A172 (cell line): ENCODE measurements at regions not wholly inside any gene's neighbourhood (a gene's known extent, or its start where the extent isn't known, plus 50 kb on each side); places are given as distances from the start of the nearest gene placed in this dataset.
A peak's percentile ranks its signal among the peaks of the same experiment; 100 is the strongest.

Experiments used
- DNase-seq: peaks from one replicate; pipeline ENCODE4 v3.0.0-alpha.2; 2015; ENCODE audit warnings: low spot score

DNA sequence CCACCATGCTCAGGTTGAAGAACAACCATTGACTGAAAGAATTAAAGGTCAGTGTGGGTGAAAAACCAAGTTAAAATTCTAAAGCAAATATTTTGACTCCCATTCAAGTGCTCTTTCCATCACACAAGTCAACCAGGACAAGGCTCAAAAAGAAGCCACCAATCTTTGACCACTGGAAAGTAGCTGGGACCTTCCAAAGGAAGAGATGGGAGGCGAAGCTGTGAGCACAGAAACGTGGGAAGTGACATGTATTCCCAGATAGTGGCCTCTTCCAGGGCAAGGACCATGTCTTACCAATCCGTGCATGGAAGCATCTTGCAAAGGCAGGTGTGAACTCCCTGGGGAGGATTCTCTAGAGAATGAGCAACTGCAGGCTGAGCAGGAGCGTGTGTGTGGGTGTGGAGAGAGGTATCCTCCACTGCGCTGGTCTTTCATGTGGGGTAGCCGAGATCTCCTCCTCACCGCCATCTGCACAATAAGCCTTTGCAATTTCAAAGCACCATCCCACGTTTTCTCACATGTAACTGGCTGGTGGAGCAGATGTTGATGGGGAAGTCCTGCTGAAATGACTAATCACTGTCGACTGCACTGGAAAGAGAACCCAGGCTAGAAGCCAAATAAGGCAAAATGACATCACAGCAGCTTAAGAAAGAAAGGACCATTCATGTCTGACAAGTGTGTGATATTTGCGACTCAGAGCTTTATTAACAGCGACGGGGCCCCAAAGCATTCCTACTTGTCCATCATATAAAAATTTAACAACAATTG lies 189.4 kb upstream of the RREB1 start:
- peak; percentile 80 for DNase-seq

DNA sequence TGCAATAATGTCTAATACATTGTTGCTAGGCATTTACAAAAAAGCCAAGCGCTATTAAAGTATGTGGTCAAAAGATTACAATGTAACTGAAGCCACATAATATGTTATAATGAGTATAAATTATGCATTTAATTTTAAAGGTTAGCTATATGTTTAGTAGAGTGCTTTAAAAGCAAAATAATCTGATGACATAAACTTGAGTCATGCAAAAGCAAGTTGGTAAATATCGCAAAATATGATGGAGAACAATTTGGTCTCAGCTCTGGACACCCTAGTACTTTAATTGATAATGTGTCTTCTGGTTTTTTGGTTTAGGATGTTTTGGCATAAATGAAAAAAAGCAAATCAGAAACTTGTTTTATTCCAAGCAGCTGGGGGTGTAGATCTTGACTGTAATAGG lies 188.6 kb upstream of the RREB1 start:
- DNase-seq = no peak

DNA sequence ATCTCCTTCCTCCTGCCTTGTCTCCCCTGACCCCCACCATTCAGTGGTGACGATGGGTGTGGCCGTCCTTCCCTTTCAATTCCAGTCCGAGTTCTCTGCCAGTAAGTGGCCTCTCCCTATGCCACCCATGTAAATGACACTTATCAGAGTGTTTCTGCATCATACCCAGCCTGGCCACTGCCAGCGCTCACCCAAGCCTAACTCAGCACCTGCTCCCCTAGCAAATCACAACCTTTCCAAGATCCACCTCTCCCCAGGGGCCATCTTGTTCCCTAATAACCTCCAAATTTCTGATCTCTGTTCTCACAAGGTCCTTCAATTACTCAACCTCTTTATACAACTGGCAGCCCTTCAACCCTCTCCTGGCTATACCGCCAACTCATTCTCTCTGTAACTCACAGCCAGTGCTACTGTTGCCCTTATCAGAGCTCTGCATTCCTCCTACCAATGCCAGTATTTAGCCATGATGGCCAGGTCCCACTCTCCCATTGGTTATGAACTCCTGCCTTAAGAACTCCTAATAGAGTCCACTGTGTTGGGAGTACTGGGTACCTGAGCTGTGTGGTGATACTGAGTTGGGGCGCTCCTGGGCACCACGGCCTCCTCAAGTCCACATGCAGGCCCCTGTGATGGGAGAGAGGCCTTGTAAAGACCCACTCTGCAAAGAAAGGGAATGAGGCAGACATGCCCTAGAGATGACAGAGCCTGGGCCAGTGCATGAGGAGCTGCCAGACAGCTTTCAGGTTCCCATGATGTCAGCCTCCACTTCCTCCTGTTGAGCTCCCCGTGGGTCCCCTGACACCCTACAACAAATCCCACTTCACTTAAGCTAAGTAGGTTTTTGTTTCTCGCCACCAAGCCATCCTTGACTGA lies 187.4 kb upstream of the RREB1 start:
- no peak for DNase-seq

DNA sequence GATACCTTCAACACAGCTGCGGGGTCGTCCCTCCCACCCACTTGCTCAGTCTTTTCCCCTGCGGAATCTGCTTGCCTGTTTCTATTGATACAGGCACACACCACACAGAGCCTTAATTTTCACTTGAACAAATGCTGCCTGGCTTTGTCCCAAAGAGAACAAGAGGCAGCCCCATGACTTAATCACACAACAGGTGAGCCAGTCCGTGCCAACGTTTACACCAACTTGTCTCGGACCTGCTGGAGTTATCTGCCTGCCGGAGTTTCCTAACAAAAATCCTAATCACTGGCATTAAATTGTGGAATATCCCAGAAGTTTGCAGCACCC lies 186.8 kb upstream of the RREB1 start:
- no peak for DNase-seq

DNA sequence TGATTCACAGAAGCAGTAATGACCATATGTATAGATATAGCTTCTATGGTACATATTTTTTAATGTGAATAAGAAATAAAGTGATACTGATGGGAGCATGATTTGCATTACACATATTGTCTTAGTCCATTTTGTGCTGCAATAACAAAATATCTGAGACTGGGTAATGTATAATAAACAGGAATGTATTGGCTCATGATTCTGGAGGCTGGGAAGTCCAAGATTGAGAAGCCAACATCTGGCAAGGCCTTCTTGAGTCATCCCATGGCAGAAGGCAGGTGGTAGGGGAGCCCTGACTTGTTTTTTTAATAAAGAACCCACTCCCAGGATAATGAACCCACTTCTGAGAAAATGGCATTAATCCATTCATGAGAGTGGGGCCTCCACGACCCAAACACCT lies 185.6 kb upstream of the RREB1 start:
- no peak for DNase-seq

DNA sequence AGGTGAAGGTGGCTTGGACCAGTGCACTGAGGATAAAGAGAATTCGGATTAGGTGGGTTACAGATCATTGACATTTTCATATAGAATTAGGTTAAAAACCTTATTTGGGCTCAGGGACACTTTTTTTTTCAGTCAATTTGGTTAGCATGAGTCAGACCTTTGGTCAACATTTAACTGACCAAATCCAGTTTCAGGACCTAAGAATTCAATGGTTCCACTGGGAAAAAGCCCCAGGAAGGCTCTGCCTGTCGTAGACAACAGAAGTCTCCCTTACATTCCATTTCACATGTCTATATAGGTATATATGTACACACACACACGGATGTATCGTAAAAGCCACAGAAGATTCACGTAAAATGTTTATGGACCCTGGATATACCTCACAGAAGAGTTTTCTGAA lies 184.2 kb upstream of the RREB1 start:
- no peak for DNase-seq

DNA sequence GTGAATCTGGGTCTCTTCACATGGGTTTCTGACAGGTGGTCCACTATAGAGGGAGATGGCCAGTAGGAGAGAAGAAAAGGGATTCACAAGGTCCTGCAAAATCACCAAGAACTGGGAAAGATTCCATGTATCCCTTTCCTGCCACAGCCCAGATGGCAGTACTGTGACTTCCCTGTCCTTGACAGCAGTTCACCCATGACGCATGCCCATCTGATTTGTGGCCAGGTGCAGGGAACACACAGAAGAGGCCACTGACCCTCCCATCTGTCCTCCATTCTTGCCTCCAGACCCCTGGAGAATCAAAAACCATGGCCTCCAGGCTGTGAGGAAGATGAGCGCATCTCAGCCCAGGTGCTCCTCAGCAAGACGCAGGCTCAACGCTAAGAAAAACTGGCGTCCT lies 183.1 kb upstream of the RREB1 start:
- no peak for DNase-seq

DNA sequence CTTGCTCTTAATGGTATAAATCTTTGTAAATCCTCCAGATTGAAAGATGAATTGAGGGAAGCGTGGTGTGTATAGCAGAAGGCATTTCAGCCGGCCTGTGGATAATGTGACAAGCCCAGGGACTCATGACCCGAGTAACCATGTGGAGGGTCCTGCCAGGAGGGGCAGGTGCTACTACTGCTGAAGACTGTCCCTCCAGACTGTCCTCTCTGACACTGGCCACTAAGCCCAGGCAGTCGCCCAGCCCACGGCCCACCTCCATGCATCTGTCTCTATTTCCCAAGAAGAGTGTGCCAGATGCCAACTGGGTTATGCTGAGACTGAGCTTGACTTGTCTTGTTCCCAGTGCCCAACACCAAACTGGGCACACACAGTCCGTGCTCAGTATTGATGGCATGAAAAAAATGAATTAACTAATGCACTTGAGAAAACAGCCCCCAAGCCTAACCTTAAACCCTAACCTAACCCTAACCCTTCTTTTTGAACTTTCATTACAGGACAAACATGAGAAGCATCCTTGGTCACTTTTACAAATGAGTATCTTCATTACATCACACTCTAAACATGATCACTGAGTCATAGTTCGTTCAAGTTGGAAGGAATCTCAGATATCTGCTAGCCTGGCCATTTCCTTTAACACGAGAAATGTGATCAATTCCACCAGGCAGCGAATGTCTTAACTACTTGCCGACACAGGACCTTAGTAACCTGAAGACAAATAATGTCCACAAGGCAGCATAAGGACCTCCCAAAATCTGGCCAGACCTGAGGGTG lies 182.2 kb upstream of the RREB1 start:
- DNase-seq = no peak

DNA sequence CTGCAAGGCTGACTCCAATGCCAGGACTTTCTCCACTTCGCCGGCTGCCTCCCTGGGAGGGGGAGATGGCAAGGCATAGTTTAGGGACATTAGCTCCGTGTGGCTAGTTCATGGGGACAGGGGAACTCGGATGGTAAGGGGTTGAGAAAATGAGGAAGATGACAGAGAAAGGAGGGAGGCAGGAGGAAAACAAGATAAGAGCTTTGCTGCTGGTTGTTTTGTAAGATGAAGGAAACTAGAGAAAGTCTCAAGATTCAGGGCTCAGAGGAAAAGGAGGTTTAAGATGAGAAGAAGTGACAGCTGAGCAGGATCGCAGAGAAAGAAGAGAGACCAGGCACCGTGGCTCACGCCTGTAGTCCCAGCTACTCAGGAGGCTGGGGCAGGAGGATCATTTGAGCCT lies 180.9 kb upstream of the RREB1 start:
- no peak for DNase-seq

DNA sequence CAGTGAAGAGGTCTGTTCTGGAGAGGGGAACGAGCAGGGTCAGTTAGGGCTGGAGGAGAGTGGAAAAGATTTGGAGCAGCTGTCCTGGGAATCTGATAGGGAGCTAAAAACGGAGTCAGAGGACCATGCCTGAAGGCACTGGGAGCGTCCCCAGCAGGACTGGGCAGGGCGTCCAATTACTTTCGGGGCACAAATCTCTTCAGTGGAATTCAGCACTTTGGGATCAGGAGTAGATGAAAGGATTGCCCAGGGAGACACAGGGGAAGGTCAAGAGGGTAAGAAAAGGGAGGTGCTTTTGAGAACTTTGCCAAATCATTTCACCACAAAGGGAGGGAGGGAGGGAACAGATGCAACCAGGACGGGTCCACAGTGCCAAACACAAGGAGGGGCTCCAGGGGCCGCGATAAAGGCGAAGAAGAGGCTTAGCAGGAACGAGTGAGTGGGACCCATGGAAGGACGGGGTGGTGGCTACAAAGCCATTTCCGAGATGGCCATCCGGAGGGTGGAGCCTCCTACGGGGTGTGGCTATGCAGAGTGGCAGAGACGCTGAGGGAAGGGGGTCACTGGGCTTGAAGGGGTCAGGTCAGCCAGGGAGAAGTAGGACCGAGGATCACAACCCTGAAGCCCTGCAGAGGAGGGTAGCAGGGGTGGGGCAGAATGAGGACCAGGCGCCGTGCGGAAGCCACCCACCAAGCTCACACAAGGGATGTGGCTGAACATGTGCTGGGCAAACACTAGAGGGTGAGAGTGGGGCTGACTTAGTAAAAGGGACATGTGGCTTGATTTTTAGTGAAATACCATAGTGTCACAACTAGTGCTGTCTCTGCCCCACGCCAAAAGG lies 180.0 kb upstream of the RREB1 start:
- DNase-seq = no peak

DNA sequence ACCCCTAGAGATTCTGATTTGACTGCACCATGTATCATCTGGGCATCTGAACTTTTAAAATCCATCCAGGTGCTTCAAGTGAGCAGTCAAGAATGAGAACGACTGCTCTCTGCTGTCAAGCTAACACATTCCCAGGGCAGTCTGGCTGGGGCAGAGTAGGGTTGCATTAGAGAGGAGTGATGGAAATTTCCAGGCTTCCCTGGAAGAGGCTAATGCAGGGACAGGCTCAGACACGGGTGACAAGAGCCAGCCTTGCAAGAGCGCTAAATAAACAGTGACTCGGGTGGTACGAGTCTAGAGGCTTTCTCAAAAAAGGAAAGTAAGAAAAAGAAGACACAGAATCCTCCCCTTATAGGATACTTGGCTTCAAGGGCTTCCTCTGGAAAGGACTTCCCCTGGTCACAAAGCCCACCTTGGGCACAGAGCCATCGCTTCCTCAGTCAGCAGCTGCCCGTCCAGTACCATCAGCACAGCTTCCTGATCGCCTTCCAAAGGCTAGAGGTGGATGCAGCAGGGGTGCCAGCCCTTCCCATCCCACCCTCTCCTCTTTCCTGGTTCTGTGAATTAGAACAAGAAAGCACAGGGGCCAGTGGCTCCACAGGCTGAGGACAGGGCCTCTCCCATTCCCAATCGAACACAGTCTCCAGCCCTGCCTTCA lies 177.4 kb upstream of the RREB1 start:
- DNase-seq = no peak

DNA sequence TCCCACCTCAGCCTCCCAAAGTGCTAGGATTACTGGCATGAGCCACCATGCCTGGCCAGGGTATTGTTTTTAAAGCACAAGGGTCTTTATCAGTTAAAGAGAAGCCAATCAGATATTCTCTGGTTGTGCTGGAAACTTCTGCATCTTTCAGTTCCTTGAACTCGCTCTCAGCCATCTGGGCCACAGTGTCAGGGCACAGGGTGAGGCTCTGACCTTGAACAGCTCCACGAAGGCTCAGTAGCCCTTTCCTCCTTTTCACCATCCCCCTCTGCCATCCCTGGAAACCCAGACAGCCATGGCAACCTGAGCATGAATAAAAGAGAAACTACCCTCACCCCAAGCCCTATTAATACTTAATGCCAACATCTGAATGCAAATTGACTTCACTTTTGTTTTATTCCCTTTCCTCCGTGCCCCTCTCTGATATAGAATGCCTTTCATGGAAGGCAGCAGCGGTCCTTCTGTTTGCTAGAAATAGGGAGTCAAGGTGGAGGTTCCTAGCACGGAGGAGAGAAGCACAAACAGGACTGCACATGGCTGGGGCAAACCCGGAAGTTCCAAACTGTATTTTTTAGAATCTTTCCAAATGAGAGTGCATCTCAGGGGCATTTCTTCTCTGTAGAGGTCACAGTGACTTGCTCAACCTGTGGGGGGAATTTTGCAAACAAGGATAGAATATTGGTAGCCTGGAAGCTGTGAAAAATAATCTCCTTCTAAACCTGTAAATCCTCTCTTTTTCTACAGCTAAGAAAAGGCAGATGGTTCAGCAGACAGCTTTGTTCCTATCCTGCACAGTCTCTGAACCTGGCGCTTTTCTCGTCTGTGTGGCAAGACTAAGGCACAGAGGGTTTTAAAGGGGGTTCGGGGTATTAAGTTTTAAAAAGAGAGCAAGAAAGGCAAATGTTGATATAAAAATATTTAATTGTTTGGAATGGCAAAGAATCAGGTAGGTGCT lies 176.4 kb upstream of the RREB1 start:
- no peak for DNase-seq

DNA sequence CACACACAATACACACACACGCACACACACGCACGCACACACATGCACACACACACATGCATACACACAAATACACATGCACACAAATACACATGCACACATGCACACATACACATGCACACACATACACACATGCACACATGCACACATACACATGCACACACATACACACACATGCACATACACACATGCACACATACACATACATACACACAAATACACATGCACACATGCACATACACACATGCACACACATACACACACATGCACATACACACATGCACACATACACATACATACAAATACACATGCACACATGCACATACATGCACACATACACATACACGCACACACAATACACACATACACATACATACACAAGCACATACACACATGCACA lies 175.4 kb upstream of the RREB1 start:
- no peak for DNase-seq

DNA sequence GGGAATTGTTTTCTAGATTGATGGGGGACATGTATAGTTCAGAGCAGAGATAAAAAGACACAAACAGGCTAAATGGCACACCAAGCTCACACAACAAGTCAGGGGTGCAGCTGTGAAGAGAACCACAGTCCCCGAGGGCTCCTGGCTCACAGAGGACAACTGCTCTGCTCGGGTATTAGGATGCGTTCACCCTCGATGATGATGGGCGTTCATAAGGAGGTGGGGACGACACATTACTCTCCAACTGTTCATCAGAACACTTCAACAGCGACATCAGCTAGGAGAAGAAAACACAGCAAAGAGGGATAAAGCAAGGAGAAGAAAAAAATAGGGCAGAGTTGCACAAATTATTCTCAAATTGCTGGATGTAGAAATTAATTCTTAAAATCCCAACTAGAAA lies 174.8 kb upstream of the RREB1 start:
- DNase-seq = no peak

DNA sequence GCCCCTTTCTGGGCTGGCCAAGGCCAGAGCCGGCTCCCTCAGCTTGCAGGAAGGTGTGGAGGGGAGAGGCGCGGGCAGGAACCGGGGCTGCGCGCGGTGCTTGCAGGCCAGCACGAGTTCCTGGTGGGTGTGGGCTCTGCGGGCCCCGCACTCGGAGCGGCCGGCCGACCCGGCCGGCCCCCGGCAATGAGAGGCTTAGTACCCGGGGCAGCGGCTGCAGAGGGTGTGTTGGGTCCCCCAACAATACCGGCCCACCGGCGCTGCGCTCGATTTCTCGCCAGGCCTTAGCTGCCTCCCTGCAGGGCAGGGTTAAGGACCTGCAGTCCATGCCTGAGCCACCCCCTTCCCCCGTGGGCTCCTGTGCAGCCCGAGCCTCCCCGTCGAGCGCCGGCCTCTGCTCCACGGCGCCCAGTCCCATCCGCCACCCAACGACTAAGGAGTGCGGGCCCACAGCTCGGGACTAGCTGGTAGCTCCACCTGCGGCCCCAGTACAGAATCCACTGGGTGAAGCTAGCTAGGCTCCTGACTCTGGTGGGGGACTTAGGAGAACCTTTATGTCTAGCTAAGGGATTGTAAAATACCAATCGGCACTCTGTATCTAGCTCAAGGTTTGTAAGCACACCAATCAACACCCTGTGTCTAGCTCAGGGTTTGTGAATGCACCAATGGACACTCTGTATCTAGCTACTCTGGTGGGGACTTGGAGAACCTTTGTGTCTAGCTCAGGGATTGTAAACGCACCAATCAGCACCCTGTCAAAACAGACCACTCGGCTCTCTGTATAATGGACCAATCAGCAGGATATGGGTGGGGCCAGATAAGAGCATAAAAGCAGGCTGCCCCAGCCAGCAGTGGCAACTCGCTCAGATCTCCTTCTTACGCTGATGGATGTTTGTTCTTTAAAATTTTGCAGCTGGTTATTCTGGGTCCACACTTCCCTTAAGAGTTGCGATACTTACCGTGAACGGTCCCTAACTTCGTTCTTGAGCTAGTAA lies 167.4 kb upstream of the RREB1 start:
- no peak for DNase-seq

DNA sequence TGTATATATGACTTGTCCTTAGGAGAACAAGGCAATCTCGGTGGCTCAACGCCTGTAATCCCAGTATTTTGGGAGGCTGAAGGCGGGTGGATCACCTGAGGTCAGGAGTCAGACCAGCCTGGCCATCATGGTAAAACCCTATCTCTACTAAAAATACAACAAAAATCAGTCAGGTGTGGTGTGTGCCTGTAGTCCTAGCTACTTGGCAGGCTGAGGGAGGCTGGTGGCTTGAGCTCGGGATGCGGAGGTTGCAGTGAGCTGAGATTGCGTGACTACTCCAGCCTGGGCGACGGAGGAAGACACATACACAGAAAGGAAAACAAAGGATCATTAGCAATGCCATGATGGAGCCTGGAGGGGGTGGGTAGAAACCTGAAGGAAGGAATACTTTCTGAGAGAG lies 166.6 kb upstream of the RREB1 start:
- no peak for DNase-seq

DNA sequence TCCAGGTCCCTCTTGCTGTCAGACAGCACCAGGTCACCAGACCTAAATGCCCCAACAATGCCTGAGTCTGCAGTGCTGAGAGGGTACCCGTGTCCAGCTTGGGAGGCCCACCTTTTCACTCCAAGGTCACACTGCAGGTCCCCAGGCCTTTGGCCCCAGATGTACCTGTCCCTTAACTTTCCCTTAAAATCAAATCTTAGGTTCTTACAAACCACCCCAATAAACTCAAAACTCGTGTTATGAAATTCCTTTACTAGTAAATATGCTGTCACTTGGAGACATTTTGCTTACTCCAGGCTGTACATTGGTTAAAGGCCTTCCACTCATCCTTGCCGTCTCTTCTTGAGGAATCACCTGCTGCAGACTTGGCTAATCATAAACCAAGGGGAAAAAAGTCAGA lies 165.7 kb upstream of the RREB1 start:
- DNase-seq = no peak

DNA sequence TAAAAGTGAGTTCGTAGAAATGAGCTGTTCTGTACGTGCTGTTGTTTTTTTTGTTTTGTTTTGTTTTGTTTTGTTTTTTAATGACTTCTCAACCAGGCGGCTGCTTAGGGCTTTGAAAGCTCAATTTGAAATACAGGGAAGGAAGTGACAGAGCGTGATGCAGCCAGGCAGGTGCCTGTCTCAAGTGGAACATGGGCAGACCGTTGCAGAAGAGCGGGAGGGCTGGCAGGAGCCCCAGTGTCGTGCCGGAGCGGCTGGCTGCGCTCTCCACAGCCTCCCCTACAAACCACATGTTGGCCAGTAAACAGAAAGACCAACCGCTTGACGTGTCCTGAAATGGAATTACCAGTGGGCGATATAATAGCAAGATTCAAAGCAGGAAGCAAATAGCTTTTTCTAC lies 164.9 kb upstream of the RREB1 start:
- DNase-seq = no peak

DNA sequence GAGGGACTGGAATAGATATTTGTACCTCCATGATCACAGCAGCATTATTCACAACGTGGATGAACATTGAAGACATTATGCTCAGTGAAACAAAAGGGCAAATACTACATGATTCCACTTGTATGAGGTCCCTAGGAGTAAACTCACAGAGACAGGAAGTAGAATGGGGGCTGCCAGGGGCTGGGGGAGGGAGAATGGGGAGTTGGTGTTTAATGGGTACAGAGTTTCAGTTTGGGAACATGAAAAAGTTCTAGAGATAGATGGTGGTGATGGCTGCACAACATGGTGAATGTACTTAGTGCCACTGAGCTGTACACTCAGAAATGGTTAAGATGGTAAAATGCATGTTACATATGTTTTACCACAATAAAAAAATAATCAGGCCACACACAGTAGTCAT lies 164.3 kb upstream of the RREB1 start:
- DNase-seq = no peak
